ENCODE measurements at regions not wholly inside any gene's neighbourhood (a gene's known extent, or its start where the extent isn't known, plus 50 kb on each side); places are given as distances from the start of the nearest gene placed in this dataset.

- Histone ChIP-seq H3K27ac (no peak overlapping the region), H3K4me3 (no peak overlapping the region), H3K9me3 (peaks cover 0 to 25% (median 0%) of the 10 kb centered on the region in 3 donors), H3K4me1 (no peaks in the 10 kb centered on the region), H3K36me3 (no peaks in the 10 kb centered on the region), H3K27me3 (no peaks in the 10 kb centered on the region)
- ATAC-seq, result no peak
- TF ChIP-seq CTCF (IDR thresholded peaks at IDR 0.05), result no peak
- no peak for TF ChIP-seq POLR2AphosphoS5 (IDR thresholded peaks at IDR 0.05)
- TF ChIP-seq EP300 (IDR thresholded peaks at IDR 0.05), result no peak
- no peak for TF ChIP-seq POLR2A (IDR thresholded peaks at IDR 0.05)
- 13 to 56% methylated on average over 1 of the region's 1 CpG for WGBS, 2 donors (ENCODE audit: low coverage in 1 of 2)
These were observed 120.5 kb upstream of the ASCC3 start for GRCh38 chr6:101001607-101002006.

GRCh38 chr6:101003075-101003474 lies 121.9 kb upstream of the ASCC3 start:
- H3K27ac ChIP-seq, result no peak overlapping the region
- no peak overlapping the region for H3K4me3 ChIP-seq
- no peaks in the 10 kb centered on the region for H3K4me1 ChIP-seq
- no peak for ATAC-seq
- WGBS, 2 donors (ENCODE audit: low coverage in 1 of 2), result 88 to 89% methylated on average over 1 of the region's 1 CpG
- peaks cover 0 to 25% (median 0%) of the 10 kb centered on the region in 3 donors for H3K9me3 ChIP-seq
- TF ChIP-seq EP300 (IDR thresholded peaks at IDR 0.05) (no peak), POLR2A (IDR thresholded peaks at IDR 0.05) (no peak), POLR2AphosphoS5 (IDR thresholded peaks at IDR 0.05) (no peak), CTCF (IDR thresholded peaks at IDR 0.05) (no peak)
- no peaks in the 10 kb centered on the region for H3K27me3 ChIP-seq
- H3K36me3 ChIP-seq, result no peaks in the 10 kb centered on the region

GRCh38 chr6:101011186-101011585 lies 130.1 kb upstream of the ASCC3 start:
- no peaks in the 10 kb centered on the region for H3K9me3 ChIP-seq
- no peaks in the 10 kb centered on the region for H3K36me3 ChIP-seq
- H3K27me3 ChIP-seq, result no peaks in the 10 kb centered on the region
- 51 to 59% methylated on average over 2 of the region's 2 CpGs for WGBS, 2 donors (ENCODE audit: low coverage in 1 of 2)
- no peak for ATAC-seq
- H3K27ac ChIP-seq, result no peak overlapping the region
- TF ChIP-seq POLR2A (IDR thresholded peaks at IDR 0.05) (no peak), CTCF (IDR thresholded peaks at IDR 0.05) (no peak), POLR2AphosphoS5 (IDR thresholded peaks at IDR 0.05) (no peak), EP300 (IDR thresholded peaks at IDR 0.05) (no peak)
- H3K4me1 ChIP-seq, result no peaks in the 10 kb centered on the region
- no peak overlapping the region for H3K4me3 ChIP-seq

GRCh38 chr6:101013612-101014195 lies 132.6 kb upstream of the ASCC3 start:
- no peaks in the 10 kb centered on the region for H3K9me3 ChIP-seq
- WGBS, 2 donors (ENCODE audit: low coverage in 1 of 2), result 54 to 70% methylated on average over 2 of the region's 2 CpGs
- H3K4me1 ChIP-seq, result no peaks in the 10 kb centered on the region
- H3K27me3 ChIP-seq, result no peaks in the 10 kb centered on the region
- no peak overlapping the region for H3K4me3 ChIP-seq
- no peak overlapping the region for H3K27ac ChIP-seq
- no peak for ATAC-seq
- no peaks in the 10 kb centered on the region for H3K36me3 ChIP-seq
- TF ChIP-seq POLR2A (IDR thresholded peaks at IDR 0.05), result no peak
- no peak for TF ChIP-seq CTCF (IDR thresholded peaks at IDR 0.05)
- TF ChIP-seq POLR2AphosphoS5 (IDR thresholded peaks at IDR 0.05), result no peak
- no peak for TF ChIP-seq EP300 (IDR thresholded peaks at IDR 0.05)

GRCh38 chr6:101015541-101015940 lies 134.4 kb upstream of the ASCC3 start:
- H3K27me3 ChIP-seq, result no peaks in the 10 kb centered on the region
- WGBS, 2 donors (ENCODE audit: low coverage in 1 of 2), result 86 to 100% methylated on average over 1 of the region's 1 CpG
- no peaks in the 10 kb centered on the region for H3K36me3 ChIP-seq
- H3K4me1 ChIP-seq, result no peaks in the 10 kb centered on the region
- no peak overlapping the region for H3K27ac ChIP-seq
- H3K9me3 ChIP-seq, result no peaks in the 10 kb centered on the region
- TF ChIP-seq POLR2AphosphoS5 (IDR thresholded peaks at IDR 0.05) (no peak), CTCF (IDR thresholded peaks at IDR 0.05) (no peak), POLR2A (IDR thresholded peaks at IDR 0.05) (no peak), EP300 (IDR thresholded peaks at IDR 0.05) (no peak)
- H3K4me3 ChIP-seq, result no peak overlapping the region
- no peak for ATAC-seq

Measured in gastroesophageal sphincter (tissue), 4 donors.